COLO668 (cell line): ENCODE measurements at regions not wholly inside any gene's neighbourhood (a gene's known extent, or its start where the extent isn't known, plus 50 kb on each side); places are given as distances from the start of the nearest gene placed in this dataset.

Experiments
- DNase-seq: peaks from one replicate; lab custom pipeline; 2025; ENCODE audit not compliant: unreplicated experiment; lab: John Stamatoyannopoulos, UW

- no peak for DNase-seq
Observed at GRCh38 chr6:148235446-148235845, 107.2 kb upstream of the SASH1 start.

- no peak for DNase-seq
Observed at GRCh38 chr6:148238713-148239112, 103.9 kb upstream of the SASH1 start.

DNA sequence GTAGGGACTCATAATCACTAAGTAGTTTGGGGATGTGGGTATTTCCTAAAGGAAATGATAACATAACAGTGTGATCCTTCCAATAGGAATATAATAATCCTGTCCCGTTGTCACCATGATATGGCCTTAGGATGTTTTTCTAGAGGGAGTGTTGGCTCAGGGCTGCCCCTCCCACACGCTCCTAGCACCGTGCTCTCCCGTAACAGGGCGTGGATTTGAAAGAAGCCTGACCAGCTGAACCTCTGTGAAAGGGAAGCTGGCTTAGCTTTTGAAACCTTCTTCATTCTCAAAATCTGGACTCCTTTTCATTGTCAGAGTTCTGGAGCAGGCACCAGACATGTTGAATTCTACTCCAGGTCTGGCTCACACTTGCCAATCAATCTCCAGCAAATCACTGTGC is 103.4 kb upstream of the SASH1 start:
- no peak for DNase-seq

DNA sequence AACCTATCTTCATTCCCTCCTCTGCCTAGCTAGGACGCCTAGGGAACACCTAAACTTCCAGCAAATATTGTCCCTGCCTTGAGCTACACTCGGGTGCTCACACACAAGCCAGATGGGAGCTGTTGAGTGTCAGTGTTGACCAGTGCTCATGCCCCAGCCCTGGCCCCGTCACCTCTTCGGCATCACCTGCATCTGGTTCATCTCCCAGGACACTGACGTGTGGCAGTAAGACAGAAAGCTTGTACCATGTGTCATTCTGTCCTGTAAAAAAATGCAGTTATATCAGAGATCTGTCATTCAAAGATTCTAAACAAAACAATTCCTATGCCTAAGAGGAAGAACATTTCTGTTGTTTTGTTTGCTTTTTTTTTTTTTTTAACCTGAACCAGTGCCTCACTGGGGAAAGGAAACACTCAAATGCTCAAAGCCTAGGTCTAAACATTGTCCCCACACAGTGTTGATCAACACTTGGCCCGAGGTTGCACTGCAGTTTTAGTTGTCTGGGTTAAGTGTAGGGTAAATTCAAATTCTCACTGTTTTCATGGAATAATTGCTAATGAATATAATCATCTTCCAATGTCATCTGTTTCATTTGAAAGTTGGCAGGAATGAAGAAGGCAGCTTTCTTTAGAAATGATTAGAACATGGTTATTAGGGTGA is 102.7 kb upstream of the SASH1 start:
- no peak for DNase-seq

DNA sequence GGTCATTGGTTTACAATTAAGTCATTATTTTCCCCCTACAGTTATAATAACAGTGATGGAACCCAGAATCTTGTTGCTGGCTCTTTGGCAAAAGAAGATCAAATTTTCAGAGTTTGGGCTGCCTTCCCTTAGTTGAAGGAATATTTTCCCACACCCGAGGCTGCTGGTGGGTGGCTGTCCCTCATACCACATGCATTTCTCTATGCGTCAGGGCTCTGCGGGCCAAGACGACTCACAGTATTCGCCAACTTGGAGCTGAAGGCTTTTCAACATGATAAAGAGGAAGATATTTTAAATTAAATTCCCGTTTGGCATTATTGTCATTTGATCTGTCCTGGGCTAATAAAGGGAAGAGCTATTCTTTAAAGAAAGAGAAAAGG is 102.2 kb upstream of the SASH1 start:
- no peak for DNase-seq

DNA sequence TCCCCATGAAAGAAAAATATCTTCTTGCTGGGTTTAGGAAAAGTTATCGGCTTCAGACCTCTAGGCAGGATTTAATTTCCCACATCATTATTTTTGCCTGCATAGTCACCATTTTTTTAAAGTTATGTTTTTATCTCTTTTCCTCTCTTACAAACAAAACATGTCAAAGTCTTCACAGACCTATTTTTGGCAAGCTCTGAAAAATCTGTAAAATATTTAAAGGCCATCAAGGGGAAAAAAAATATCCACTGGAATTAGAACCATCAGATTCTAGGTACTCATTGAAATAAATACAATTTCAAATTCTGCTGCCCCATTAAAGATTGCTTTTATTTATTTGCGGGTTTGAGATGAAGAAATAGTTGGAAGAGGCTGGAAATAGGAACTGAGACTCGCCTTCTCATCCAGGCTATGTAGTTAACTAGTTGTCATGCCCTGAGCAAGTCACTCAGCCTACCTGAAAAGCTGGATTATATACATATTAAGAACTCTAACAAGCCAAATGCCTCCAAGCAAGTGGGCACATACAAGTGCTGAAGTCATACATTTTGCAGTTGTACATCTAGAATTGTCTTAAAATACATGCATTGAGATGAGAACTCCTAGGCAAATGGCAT is 101.7 kb upstream of the SASH1 start:
- DNase-seq, result no peak

DNA sequence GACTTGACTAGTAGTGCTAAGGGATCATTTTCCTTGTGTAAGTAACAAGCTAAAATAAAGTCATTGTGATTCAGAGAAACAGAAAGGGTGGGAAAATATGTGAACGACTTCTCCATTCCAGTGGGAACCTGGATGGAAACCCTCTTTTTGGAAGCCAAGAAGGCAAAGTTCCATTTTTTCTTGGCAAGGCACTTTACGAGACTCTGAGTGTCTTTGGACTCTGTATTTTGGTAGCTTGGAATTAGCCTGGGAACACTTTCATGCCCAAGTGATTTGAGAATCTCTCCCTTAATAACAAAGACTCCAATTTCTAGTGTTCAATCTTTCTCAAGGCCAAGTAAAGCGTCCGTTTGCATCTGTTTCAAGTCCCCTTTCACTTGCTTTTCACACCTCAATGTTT is 100.5 kb upstream of the SASH1 start:
- no peak for DNase-seq

DNA sequence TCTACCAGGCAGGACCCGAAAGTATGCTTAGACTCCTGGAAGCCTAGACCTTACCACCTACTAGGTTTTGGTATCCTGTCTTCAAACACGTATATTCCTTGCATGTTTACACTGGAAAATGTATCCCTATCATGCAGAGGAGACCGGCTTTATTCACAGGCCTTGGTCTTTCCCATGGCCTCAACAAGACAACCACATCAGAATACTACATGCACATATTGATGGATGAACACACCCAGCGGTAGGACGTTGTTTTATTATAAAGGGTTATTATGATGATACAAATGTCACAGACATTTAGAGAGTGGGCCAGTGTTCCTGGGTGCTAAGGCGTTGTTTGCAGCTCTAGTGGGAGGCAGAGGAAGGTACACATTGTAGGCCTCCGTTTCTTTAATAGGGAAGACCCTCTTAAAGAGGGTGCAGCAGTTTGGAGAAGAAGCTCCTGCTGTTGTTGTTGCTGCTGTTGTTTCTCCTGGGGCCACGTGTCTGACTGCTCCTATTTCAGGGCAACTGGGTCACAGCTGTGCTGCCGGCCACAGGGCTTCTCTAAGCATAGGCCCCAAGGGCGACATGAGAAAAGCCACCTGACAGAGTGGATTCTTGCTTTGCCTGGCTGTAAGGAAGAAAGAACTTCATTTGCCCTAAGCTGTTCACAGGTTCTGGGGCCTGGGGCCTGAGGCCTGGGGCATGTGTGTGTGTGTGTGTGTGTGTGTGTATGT is 98.3 kb upstream of the SASH1 start:
- DNase-seq, result no peak

DNA sequence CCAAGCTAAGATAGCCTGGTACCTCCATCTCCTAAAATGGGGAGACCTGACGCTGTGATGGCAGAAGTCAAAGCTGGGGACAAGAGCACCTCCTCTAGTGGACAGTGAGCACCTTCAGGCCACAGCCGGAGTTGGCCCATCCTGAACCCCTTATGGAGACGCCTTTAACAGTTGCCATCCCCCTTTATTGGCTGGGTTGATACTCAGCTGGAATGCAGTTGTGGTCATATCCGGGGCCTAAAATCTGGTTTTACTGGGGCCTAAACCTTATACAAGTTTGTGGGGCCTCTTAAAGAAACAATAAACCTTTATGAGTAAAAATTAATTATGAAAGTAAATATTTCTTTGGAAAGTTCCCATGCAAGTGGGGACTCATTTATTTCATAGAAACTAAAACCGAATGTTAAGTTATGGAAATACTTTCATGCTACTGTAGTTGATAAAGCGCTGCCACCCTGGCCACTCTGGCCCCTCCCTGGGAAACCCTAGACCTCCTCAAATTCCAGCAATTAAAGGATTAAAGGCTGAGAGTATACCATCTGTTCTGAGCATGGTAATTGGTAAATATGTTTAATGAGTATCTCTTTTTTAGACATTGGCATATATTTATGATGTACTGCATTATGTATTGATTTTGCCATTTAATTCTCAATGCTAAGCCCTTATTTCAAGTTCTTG is 95.1 kb upstream of the SASH1 start:
- no peak for DNase-seq

DNA sequence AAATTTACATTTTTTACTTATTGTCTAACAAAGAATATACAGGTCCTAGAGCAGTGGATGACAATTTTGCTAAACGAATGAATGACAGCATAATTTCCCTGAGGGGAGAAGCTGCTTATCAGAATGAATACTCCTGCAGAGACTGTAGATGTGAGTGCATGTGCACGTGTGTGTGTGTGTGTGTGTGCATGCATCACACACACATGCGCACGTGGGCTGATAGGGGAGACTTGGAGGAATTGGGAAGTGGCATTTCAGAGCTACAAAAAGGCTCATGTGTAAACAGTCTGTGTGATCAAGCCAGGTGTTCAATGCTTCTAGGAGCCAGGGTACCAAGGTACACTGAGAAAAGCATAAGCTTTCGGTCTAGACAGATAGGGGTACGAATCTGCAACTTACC is 93.5 kb upstream of the SASH1 start:
- no peak for DNase-seq

GRCh38 chr6:148249679-148250375 is 92.8 kb upstream of the SASH1 start:
- no peak for DNase-seq

DNA sequence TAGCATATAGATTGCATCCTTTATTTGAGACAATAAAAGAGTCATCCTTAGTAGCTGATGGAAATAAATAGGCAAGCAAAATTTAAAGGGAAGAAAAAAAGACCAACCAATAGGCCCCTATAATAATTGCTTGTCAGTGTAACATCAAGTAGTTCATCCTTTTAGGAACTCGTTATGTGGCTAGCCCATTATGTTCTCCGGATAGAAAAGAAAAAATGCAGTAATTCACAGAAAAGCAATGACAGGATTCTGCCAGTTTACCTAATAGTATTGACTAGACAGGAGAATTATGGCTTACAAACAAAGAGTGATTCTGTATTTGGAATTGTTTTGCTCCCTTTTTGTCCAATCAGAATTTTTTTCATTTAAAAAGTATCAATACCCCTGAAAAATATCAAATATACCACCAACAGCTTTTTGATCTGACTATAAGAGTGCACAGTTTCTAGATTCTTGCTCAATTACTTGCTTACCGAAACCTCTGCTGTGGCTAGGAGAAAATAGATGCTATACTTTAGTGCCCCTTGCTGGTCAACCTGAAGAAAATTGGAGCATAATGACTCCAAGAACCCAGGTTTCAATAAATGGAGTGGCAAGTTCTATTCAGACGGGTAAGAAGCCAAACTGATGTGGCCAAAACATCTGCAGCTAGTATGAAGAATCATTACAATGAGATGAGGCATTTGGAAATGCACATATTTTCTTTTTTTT is 91.5 kb upstream of the SASH1 start:
- DNase-seq, result no peak

- DNase-seq, result no peak
Observed at GRCh38 chr6:148251891-148252290, 90.7 kb upstream of the SASH1 start.

DNA sequence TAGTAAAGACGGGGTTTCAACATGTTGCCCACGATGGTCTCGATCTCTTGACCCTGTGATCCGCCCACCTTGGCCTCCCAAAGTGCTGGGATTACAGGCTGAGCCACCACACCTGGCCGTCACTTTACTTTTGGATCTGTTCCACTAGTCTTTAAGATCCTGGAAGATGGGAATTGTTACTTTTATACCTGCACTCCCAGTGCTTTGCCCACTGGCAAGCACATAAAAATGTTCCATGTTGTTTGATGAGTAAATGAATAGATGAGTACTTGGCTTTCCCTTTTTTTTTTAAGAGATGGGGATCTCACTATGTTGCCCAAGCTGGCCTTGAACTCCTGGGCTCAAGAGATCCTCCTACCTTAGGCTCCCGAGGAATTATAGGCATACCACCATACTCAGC is 84.8 kb upstream of the SASH1 start:
- DNase-seq, result no peak

DNA sequence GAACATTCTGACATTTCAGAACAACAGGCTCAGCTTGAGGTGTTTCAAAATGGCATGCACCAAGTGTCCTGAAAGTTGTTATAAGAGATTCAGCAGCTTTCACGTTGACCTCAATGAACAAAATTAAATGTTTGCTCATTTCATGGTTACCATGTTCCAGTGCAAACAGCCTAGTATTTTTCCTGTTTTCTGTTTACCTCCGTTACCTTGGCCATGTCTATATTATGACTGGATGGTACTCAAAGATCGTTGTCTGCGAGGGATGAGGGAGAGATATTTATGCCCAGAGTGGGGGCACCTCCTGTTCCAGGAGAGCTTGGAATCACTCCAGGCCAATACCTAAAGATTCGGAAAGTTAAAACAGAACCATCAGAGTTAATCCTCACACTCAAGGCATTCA is 83.8 kb upstream of the SASH1 start:
- no peak for DNase-seq

- DNase-seq, result no peak
Observed at GRCh38 chr6:148261470-148261869, 81.2 kb upstream of the SASH1 start.

GRCh38 chr6:148263010-148263409 is 79.6 kb upstream of the SASH1 start:
- no peak for DNase-seq

GRCh38 chr6:148263961-148264360 is 78.7 kb upstream of the SASH1 start:
- DNase-seq, result no peak

DNA sequence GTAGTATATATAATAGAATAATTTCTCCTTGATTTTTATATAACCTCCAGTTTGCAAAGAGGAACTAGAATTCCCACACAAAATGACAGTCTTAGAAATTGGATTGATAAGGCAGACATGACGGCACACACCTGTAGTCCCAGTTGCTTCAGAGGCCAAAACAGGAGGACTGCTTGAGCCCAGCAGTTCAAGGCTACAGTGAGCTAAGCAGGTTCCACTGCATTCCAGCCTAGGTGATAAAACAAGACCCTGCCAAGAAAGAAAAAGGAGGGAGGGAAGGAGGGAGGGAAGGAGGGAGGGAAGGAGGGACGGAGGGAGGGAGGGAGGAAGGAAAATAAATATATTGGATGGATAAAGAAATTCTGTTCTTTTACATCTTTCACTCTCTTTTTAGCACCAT is 77.6 kb upstream of the SASH1 start:
- DNase-seq, result no peak

GRCh38 chr6:148269386-148269785 is 73.3 kb upstream of the SASH1 start:
- no peak for DNase-seq
